DMS153 treated with DMSO at 0.1 percent for 48 hours (cell line): ENCODE measurements at regions not wholly inside any gene's neighbourhood (a gene's known extent, or its start where the extent isn't known, plus 50 kb on each side); places are given as distances from the start of the nearest gene placed in this dataset.
"Not testable (repeated sequence)": the region's sequence is repeated elsewhere in the genome, so short reads cannot be mapped to it uniquely, and the experiment has no call there.

Source experiments
- DNase-seq: peaks from one replicate; lab custom pipeline; 2025; ENCODE audit not compliant: unreplicated experiment; lab: John Stamatoyannopoulos, UW

DNA sequence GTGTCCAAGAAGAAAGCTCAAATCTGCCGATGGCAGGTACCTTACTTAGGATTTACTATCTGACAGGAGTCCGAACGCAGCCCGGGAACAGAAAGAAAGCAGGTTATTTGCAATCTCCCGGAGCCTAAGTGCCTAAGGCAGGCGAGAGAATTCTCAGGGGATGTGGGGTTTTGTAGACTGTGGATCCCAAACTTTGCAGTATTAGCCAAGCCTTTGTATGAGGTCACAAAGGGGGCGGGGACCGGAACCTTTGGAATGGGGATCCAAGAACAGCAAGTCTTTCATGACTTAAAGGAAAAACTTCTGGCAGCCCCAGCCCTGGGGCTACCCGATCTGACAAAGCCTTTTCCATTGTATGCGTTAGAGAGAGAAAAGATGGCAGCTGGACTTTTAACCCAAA, 80.6 kb upstream of the RUBCNL start:
- DNase-seq = not testable (repeated sequence)

DNA sequence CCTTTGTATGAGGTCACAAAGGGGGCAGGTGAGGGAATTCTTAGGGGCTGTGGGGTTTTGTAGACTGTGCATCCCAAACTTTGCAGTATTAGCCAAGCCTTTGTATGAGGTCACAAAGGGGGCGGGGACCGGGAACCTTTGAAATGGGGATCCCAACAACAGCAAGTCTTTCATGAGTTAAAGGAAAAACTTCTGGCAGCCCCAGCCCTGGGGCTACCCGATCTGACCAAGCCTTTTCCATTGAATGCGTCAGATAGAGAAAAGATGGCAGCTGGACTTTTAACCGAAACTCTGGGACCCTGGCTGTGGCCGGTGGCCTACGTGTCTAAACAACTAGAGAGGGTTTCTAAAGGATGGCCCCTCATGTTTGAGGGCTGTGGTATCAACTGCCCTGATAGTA, 79.0 kb upstream of the RUBCNL start:
- not testable (repeated sequence) for DNase-seq

DNA sequence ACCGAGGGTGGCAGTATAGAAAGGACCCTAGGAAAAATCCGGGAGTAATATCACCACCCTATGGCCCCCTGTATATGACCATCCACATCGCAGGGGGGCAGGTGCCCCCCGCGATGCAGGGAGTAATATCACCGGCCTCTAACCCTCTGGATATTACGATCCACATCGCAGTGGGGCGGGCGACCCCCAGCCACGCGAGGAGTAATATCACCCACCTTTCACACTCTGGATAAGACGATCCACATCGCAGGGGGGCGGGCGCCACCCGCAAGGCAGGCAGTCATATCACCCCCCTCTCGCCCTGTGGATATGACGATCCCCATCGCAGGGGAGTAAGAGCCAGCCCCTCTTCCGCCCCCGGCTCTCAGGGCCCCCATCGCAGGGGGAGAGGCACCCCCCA, 76.7 kb upstream of the RUBCNL start:
- no peak for DNase-seq

DNA sequence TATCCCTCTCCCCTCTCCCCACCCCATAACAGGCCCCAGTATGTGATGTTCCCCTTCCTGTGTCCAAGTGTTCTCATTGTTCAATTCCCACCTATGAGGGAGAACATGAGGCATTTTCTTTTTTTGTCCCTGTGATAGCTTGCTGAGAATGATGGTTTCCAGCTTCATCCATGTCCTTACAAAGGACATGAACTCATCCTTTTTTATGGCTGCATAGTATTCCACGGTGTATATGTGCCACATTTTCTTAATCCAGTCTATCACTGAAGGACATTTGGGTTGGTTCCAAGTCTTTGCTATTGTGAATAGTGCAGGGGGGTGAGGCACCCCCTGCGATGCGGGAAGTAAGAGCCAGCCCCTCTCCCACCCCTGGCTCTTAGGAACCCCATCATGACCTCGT, 73.2 kb upstream of the RUBCNL start:
- not testable (repeated sequence) for DNase-seq

DNA sequence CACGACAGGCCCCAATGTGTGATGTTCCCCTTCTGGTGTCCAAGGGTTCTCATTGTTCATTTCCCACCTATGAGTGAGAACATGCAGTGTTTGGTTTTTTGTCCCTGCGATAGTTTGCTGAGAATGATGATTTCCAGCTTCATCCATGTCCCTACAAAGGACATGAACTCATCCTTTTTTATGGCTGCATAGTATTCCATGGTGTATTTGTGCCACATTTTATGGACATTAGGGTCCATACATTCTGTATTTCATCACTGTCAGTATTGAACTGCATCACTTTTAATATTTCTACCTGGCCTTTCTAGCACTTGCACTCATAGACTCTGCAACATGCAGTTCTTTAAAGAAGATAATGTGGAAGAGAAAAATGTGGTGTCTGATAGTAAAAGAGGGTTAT, 70.2 kb upstream of the RUBCNL start:
- DNase-seq = not testable (repeated sequence)

DNA sequence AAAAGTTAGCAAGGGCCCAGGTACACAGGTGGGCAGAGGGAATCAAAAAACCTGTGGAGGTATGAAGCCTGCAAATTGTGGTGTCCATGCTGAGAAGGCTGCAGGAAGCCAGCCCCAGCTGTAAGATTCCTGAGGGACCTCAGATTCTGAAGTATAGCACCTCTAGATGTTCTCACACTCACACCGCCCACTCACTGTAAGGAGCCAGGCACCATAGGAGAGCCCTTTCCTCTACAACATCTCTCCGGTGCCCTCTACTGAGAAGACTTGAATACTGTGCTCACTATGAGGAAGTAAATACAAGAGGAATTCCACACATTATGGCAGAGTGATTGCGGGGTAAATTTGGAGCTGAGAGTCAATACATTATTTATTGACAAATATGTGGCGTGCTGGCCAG, 68.9 kb upstream of the RUBCNL start:
- not testable (repeated sequence) for DNase-seq

DNA sequence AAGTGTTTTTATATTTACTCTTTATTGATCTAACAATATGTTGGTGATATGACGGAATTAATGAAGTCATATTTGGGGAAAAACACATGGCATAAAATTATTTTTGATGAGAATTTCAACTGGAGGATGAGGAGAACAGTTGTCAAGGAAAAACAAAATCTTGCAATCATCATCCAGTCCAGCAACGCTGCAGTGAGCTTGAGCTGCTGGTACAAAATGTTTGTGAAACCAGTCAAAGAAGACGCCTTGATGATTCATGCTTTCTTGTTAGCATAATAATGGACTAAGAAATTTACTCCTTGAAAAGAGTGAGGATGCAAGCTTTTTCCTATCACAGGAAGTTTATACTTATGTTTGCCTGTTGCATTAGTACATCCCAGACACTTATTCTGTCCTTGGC, 64.1 kb upstream of the RUBCNL start:
- DNase-seq = not testable (repeated sequence)

DNA sequence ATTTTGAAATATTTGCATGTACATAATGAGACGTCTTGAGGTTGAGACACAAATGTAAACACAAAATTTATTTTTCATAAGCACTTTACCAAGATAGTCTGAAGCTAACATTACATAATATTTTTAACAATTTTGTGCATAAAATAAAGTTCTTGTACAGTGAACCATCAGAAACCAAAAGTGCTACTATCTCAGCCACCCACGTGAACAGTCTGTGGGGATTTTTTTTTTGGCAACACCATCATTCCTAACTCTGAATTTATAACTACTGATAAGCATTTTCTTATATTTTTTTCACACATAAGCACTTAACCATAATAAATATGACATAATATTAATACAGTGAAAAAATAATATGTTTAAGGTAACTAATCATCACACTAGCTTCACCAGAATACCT, 62.9 kb upstream of the RUBCNL start:
- DNase-seq = not testable (repeated sequence)

DNA sequence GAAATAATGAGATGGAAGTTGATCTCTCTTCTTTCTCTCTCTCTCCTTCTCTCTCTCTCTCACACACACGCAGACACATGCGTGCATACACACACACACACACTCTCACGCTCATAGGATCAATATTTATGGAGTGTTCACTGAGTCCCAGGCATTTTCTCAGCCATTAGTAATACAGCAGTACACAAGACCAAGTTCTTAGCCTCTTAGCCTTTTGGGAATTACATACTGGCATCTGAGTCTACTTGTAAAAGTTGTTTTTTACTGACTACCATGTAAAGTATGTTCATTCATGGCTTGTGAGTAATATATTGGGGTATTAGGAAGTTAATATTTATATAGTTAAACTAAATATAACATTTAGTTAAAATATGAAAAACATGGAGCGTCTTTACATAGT, 61.1 kb upstream of the RUBCNL start:
- DNase-seq = not testable (repeated sequence)

DNA sequence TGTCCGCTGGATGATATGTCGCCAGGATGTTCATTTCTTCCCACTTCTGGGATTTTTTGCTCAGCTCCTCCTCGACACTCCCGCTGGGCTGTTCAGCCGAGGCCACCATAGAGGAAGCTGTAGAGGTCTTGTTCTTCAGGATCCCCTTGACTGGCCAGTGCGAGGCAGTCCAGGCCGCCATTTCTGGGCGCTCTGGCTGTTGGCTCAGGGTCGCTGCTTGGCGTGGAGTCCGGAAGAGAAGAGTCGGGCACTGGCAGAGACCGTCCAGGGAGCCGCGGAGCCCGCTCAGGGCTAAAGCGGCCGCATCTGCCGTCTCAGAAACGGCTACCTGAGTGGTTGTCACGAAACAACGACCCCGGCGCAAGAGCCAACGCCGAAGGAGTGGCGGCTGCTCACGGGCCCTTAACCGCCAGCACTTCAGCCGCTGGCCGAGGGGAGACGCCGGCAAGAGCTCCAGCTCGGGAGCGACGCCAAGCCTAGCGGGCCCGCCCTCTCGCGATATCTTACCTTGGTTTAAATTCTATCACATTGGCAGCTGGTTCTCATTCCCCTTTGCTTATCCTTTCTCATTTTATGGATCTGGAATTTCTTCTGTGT, 50.9 kb upstream of the RUBCNL start:
- DNase-seq = not testable (repeated sequence)
